ENCODE measurements at regions not wholly inside any gene's neighbourhood (a gene's known extent, or its start where the extent isn't known, plus 50 kb on each side); places are given as distances from the start of the nearest gene placed in this dataset.
"Not testable (repeated sequence)": the region's sequence is repeated elsewhere in the genome, so short reads cannot be mapped to it uniquely, and the experiment has no call there.

DNA sequence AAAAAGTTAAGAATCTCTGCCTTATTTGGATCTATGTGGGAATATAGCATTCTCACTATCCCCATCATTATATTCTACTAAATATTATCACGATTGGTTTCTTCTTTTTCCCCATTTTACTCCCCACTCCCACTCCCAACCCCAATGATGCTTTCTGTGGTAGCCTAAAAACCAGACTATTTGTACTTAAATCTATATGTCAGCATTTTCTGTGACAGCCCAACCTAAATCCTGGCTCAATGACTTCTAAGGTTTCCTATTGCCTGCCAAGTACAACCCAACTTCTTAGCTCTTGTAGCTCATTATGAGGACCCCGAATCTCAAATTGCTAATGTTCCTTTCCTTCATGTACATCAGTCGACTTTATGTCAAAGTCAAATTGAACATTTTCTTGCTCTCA is 598.6 kb downstream of the XPNPEP1 start:
- no peak for TF ChIP-seq EZH2phosphoT487 (conservative IDR thresholded peaks at IDR 0.05; ENCODE audit: low read length)
- TF ChIP-seq, protein P1, sequence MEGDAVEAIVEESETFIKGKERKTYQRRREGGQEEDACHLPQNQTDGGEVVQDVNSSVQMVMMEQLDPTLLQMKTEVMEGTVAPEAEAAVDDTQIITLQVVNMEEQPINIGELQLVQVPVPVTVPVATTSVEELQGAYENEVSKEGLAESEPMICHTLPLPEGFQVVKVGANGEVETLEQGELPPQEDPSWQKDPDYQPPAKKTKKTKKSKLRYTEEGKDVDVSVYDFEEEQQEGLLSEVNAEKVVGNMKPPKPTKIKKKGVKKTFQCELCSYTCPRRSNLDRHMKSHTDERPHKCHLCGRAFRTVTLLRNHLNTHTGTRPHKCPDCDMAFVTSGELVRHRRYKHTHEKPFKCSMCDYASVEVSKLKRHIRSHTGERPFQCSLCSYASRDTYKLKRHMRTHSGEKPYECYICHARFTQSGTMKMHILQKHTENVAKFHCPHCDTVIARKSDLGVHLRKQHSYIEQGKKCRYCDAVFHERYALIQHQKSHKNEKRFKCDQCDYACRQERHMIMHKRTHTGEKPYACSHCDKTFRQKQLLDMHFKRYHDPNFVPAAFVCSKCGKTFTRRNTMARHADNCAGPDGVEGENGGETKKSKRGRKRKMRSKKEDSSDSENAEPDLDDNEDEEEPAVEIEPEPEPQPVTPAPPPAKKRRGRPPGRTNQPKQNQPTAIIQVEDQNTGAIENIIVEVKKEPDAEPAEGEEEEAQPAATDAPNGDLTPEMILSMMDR (IDR thresholded peaks at IDR 0.05; ENCODE audit: insufficient read depth, low read length, poor library complexity, severe bottlenecking), result no peak
- H3K4me2 ChIP-seq (ENCODE audit: low read depth, low read length, poor library complexity, severe bottlenecking), result no peak overlapping the region
- H3K79me2 ChIP-seq (ENCODE audit: insufficient read depth, low read length), result no peaks in the 10 kb centered on the region

GRCh38 chr10:109317746-109318366 is 605.5 kb downstream of the XPNPEP1 start:
- Histone ChIP-seq H3K27ac (ENCODE audit: low read depth, low read length) (no peak overlapping the region), H3K9ac (ENCODE audit: low read length) (no peak overlapping the region), H3K9me2 (replicated peaks; ENCODE audit: insufficient read depth, low read length) (no peaks in the 10 kb centered on the region), H3K79me2 (ENCODE audit: insufficient read depth, low read length) (no peaks in the 10 kb centered on the region), H3K9me3 (ENCODE audit: insufficient read depth, low read length) (no peaks in the 10 kb centered on the region), H3K27me3 (ENCODE audit: low read length) (no peaks in the 10 kb centered on the region), H3F3A (ENCODE audit: insufficient read depth) (no peaks in the 10 kb centered on the region), H3K4me2 (ENCODE audit: low read depth, low read length, poor library complexity, severe bottlenecking) (no peak overlapping the region), H2AFZ (ENCODE audit: low read depth, low read length, severe bottlenecking) (no peak overlapping the region), H4K20me1 (ENCODE audit: low read depth, low read length) (no peaks in the 10 kb centered on the region), H3K36me3 (ENCODE audit: low read length) (no peaks in the 10 kb centered on the region), H3K4me3 (ENCODE audit: insufficient read depth, low read length, poor library complexity, severe bottlenecking) (no peak overlapping the region)
- TF ChIP-seq EZH2phosphoT487 (conservative IDR thresholded peaks at IDR 0.05; ENCODE audit: low read length), result no peak
- TF ChIP-seq, protein P1 (IDR thresholded peaks at IDR 0.05; ENCODE audit: insufficient read depth, low read length, poor library complexity, severe bottlenecking), result no peak

More for the DNA sequence above, 598.6 kb downstream of the XPNPEP1 start:
- H3K4me3 ChIP-seq (ENCODE audit: insufficient read depth, low read length, poor library complexity, severe bottlenecking), result no peak overlapping the region
- H3K27me3 ChIP-seq (ENCODE audit: low read length), result no peaks in the 10 kb centered on the region
- H3K27ac ChIP-seq (ENCODE audit: low read depth, low read length), result no peak overlapping the region
- no peaks in the 10 kb centered on the region for H4K20me1 ChIP-seq (ENCODE audit: low read depth, low read length)
- H3K9ac ChIP-seq (ENCODE audit: low read length), result no peak overlapping the region
- H2AFZ ChIP-seq (ENCODE audit: low read depth, low read length, severe bottlenecking), result no peak overlapping the region
- H3K9me2 ChIP-seq (replicated peaks; ENCODE audit: insufficient read depth, low read length), result no peaks in the 10 kb centered on the region
- H3K9me3 ChIP-seq (ENCODE audit: insufficient read depth, low read length), result no peaks in the 10 kb centered on the region
- no peaks in the 10 kb centered on the region for H3K36me3 ChIP-seq (ENCODE audit: low read length)
- H3F3A ChIP-seq (ENCODE audit: insufficient read depth), result no peaks in the 10 kb centered on the region

GRCh38 chr10:109314016-109314415 is 609.3 kb downstream of the XPNPEP1 start:
- H3K36me3 ChIP-seq (ENCODE audit: low read length); H3K9me3 ChIP-seq (ENCODE audit: insufficient read depth, low read length); H4K20me1 ChIP-seq (ENCODE audit: low read depth, low read length); H3F3A ChIP-seq (ENCODE audit: insufficient read depth); H3K4me2 ChIP-seq (ENCODE audit: low read depth, low read length, poor library complexity, severe bottlenecking); H3K27me3 ChIP-seq (ENCODE audit: low read length); H2AFZ ChIP-seq (ENCODE audit: low read depth, low read length, severe bottlenecking); H3K9me2 ChIP-seq (replicated peaks; ENCODE audit: insufficient read depth, low read length); H3K27ac ChIP-seq (ENCODE audit: low read depth, low read length); H3K4me3 ChIP-seq (ENCODE audit: insufficient read depth, low read length, poor library complexity, severe bottlenecking); H3K79me2 ChIP-seq (ENCODE audit: insufficient read depth, low read length); H3K9ac ChIP-seq (ENCODE audit: low read length): not testable (repeated sequence)

GRCh38 chr10:109312555-109312954 is 610.8 kb downstream of the XPNPEP1 start:
- not testable (repeated sequence) for H3K36me3 ChIP-seq (ENCODE audit: low read length); H3K79me2 ChIP-seq (ENCODE audit: insufficient read depth, low read length)

More at GRCh38 chr10:109312555-109312954, 610.8 kb downstream of the XPNPEP1 start:
- not testable (repeated sequence) for H3K9me3 ChIP-seq (ENCODE audit: insufficient read depth, low read length); H3K27me3 ChIP-seq (ENCODE audit: low read length); H3K9me2 ChIP-seq (replicated peaks; ENCODE audit: insufficient read depth, low read length); H3K4me2 ChIP-seq (ENCODE audit: low read depth, low read length, poor library complexity, severe bottlenecking); H4K20me1 ChIP-seq (ENCODE audit: low read depth, low read length); H3K4me3 ChIP-seq (ENCODE audit: insufficient read depth, low read length, poor library complexity, severe bottlenecking); H2AFZ ChIP-seq (ENCODE audit: low read depth, low read length, severe bottlenecking); H3K9ac ChIP-seq (ENCODE audit: low read length); H3K27ac ChIP-seq (ENCODE audit: low read depth, low read length); H3F3A ChIP-seq (ENCODE audit: insufficient read depth)
